VCaP (cell line): ENCODE measurements at regions not wholly inside any gene's neighbourhood (a gene's known extent, or its start where the extent isn't known, plus 50 kb on each side); places are given as distances from the start of the nearest gene placed in this dataset.
A peak's percentile ranks its signal among the peaks of the same experiment; 100 is the strongest.

Experiments
- H3K27ac ChIP-seq: fragments of 450-650 bp; 2 replicates; pipeline ENCODE4 v1.5.1; 2017
- CTCF ChIP-seq: fragments of 450-650 bp; conservative IDR thresholded peaks from 2 replicates; pipeline ENCODE4 v1.5.1; 2017; ENCODE audit warnings: mild to moderate bottlenecking, moderate library complexity

- TF ChIP-seq CTCF = peak; percentile 72
- H3K27ac ChIP-seq = no peak overlapping the region
These were observed 487.2 kb upstream of the GCFC2 start for GRCh38 chr2:76197842-76198448.

- no peak overlapping the region for H3K27ac ChIP-seq
- TF ChIP-seq CTCF = no peak
These were observed 486.7 kb upstream of the GCFC2 start for GRCh38 chr2:76197428-76197827.

- H3K27ac ChIP-seq = no peak overlapping the region
- TF ChIP-seq CTCF = no peak
These were observed 483.5 kb upstream of the GCFC2 start for GRCh38 chr2:76194031-76194775.

- no peak overlapping the region for H3K27ac ChIP-seq
- no peak for TF ChIP-seq CTCF
These were observed 482.4 kb upstream of the GCFC2 start for GRCh38 chr2:76193089-76193488.

- no peak overlapping the region for H3K27ac ChIP-seq
- TF ChIP-seq CTCF = no peak
These were observed 477.8 kb upstream of the GCFC2 start for GRCh38 chr2:76188334-76189008.

- no peak for TF ChIP-seq CTCF
These were observed 476.7 kb upstream of the GCFC2 start for GRCh38 chr2:76187415-76187814.

GRCh38 chr2:76180676-76181075 is 470.0 kb upstream of the GCFC2 start:
- H3K27ac ChIP-seq = no peak overlapping the region
- TF ChIP-seq CTCF = no peak

More at GRCh38 chr2:76187415-76187814, 476.7 kb upstream of the GCFC2 start:
- no peak overlapping the region for H3K27ac ChIP-seq
